Embryonic facial prominence (tissue), 1 donor: ENCODE measurements at regions not wholly inside any gene's neighbourhood (a gene's known extent, or its start where the extent isn't known, plus 50 kb on each side); places are given as distances from the start of the nearest gene placed in this dataset.
"Not testable (repeated sequence)": the region's sequence is repeated elsewhere in the genome, so short reads cannot be mapped to it uniquely, and the experiment has no call there.

Source experiments
- DNase-seq: peaks from one replicate; pipeline ENCODE4 v3.0.0-alpha.2; 2016; ENCODE audit errors: extremely low spot score

DNA sequence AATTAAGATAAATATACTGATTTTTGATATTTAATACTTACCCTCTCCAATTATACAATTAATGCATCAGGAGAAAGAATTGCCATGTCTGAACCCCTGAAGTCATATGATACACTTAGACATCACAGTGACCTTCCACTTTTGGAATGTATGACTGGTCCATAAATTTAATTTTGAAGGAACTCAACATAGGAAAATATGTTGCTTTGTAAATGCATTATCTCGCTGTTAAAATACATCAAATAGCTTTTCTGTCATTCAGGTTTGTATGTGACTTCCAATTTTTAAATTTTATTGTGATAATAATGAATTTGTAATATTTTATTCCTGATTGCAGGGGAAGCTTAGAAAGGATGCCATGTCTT lies 631.9 kb upstream of the ANKRD30A start:
- DNase-seq = no peak

DNA sequence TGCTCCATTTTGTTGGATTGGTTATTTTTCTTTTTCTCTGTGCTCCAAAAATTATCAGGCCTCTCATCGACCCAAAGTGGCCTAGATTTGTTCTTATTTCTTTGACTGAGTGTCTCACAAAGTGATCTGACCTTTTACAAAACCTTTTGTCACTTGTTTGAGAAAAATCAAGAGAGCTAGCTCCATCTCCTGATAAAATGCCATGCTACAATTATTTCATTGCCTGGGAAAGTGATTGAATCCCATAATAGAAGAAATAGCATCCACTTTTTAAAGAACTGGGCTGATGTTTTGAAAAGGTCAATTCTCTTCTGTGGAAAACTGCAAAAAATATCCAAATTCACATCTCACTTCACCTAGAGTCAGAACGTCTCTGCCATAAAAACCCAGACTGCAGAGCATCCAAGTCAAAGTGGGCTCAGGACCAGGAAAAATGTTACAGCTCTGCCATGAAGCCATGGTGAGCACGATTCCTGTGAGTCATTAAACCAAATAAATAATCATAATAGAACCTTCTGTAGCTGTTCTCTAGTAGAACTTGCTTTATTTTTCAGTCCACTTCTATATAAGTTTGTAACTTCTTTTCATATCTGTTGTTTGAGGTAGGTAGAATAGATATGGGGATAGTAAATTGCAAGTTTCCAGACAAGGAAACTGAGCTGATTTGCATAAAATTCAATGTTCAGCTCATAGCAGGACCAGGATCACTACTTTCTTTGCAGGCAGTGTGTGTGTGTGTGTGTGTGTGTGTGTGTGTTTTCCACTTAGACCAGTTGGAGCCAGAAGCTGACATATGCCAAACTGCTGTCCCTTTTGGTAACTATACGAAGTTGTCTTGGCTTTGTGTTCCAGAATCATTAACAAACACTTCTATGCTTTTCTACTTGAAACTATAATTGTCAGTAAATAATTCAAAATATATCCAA lies 632.5 kb upstream of the ANKRD30A start:
- no peak for DNase-seq

DNA sequence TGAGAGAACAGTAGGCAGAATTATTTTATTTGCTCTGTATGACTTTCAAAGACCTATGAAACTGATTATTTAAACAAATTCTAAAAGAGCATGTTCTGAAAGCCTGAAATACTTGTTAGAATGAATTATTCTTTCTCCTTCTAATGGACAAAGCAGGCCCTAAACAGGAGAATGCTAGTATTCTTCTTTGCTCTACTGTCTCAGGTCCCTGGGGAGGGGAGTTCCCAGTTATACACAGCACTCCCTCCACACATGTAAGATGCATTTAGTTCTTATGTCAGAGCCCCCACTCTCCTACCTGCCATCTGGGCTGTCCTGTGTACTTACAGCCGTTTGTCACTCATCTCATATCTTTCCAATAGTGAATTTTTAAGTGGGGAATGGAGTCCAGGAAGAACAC lies 633.5 kb upstream of the ANKRD30A start:
- no peak for DNase-seq

- DNase-seq = no peak
Observed at GRCh38 chr10:36489611-36490228, 635.7 kb upstream of the ANKRD30A start.

- DNase-seq = no peak
Observed at GRCh38 chr10:36489181-36489580, 636.2 kb upstream of the ANKRD30A start.

GRCh38 chr10:36488579-36488978 lies 636.8 kb upstream of the ANKRD30A start:
- no peak for DNase-seq

DNA sequence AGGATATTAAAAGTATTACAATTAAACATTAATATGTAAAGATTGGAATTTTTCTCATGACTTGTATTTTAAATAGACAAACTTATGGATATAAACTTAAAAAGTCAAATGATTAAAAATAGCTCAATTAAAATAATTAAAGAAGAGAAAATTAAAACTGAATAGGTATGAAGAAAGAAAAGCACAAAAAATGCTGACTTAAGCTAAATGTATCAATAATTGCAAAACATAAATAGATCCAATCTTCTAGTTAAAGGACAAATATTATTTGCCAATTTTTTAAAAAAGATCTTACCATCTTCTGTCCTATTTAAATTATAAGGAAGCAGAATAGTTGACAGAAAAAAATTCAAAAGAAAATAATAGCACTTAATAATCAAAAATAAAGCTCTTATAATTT lies 646.3 kb upstream of the ANKRD30A start:
- no peak for DNase-seq

DNA sequence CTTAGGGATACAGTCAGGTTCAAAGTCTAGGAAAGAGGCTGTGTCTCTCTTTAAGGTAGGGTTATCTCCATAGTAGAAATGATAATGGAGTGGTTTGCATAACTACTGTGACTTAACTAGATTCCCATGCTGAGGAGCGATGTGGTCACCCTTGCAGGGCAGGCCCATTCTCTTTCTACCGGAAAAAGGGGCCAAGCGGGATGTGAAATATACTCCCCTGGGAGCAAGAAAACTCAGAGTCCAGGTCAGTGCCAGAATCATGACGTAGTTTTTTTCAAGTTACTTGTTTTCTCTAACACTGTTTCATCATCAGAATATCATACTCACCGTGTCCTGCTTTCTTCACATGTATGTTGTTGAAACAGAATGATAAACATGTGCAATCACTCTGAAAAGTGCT lies 649.0 kb upstream of the ANKRD30A start:
- DNase-seq = no peak

- no peak for DNase-seq
Observed at GRCh38 chr10:36475746-36476145, 649.7 kb upstream of the ANKRD30A start.

DNA sequence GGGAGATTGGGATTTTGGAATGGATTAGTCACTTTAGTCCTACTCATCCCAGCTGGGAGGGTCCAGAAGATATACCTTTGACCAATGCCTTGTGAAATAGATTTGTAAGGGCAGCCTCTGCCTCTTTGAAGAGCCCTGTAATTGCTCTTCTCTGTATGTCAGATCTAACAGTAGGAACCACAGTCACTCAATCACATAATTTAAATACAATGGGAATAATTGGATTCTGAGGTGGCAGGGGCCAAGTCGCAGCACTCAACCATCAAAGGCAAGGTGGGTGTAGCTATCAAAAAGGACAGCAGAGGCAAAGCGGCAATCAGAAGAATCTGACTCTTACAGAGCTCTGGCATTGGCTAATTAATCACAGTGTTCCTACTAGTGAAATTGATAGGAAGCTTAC lies 650.9 kb upstream of the ANKRD30A start:
- DNase-seq = no peak

- DNase-seq = no peak
Observed at GRCh38 chr10:36473122-36473521, 652.3 kb upstream of the ANKRD30A start.

GRCh38 chr10:36469585-36469984 lies 655.8 kb upstream of the ANKRD30A start:
- no peak for DNase-seq

GRCh38 chr10:36468620-36469019 lies 656.8 kb upstream of the ANKRD30A start:
- no peak for DNase-seq

DNA sequence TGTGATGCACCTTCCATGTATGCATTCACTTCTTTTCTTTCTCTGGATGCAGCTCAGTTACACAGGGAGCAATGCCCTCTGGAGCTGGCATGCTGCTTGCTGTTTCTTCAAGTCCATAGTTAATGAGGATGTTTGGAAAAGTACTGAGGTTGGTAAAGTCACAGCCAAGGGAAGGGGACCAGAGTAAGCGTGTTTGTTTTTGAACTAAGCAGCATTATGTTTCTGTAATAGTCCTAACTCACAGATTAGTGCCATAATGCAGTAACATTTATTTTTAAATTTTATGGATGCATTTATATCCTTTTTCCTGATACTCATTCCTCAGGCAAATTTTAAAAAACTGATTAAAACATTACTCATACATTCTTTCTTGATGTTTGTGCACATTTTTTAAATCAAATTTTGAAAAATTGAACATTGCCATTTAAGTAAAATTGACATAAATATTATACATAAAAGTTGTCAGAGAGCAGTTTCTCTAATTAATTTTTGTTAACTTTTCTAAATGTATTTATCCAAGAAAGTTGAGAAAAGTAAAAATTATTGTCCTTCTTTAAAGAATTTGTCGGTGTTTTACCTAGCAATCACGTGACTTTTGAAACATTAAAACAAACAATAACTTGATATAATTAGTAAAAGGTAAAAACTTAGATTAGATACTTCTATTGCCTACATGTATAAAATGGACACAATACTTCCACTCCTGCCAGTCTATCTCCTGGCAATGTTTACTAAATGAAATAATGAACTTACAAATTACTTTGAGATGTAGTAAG lies 659.6 kb upstream of the ANKRD30A start:
- DNase-seq = no peak

- no peak for DNase-seq
Observed at GRCh38 chr10:36464291-36464690, 661.1 kb upstream of the ANKRD30A start.

GRCh38 chr10:36463390-36463789 lies 662.0 kb upstream of the ANKRD30A start:
- DNase-seq = no peak

DNA sequence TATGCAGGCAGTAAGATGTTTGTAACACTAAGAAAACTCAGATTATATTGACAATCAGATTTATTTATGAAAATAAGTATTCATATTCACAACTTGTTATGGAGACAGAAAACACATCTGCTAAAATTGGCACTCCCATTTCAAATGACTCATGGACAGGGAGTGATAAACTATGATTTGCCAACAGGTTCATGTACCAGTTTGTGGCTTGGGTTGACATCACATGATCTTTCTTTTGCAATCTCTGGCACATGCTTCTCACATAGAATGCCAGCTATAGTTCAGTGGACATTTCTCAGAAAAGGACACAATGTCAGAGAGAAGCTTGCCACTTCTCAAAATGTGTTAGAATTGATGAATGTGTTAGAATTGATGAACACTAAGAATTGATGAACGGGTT lies 663.2 kb upstream of the ANKRD30A start:
- DNase-seq = no peak

DNA sequence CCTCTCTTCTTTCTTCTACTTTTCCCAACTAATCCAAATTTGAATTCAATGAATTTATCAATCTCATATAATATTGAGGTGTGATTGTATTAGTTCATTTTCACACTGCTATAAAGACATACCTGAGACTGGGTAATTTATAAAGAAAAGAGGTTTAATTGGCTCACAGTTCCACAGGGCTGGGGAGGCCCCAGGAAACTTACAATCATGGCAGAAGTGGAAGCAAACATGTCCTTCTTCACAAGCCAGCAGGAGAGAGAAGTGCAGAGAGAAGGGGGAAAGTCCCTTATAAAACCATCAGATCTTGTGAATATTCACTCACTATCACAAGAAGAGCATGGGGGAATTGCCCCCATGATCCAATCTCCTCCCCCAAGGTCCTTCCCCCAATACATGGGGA lies 667.0 kb upstream of the ANKRD30A start:
- DNase-seq = not testable (repeated sequence)

GRCh38 chr10:36457751-36458150 lies 667.6 kb upstream of the ANKRD30A start:
- DNase-seq = no peak

- DNase-seq = no peak
Observed at GRCh38 chr10:36455526-36456133, 669.8 kb upstream of the ANKRD30A start.

- DNase-seq = no peak
Observed at GRCh38 chr10:36452851-36453250, 672.5 kb upstream of the ANKRD30A start.

DNA sequence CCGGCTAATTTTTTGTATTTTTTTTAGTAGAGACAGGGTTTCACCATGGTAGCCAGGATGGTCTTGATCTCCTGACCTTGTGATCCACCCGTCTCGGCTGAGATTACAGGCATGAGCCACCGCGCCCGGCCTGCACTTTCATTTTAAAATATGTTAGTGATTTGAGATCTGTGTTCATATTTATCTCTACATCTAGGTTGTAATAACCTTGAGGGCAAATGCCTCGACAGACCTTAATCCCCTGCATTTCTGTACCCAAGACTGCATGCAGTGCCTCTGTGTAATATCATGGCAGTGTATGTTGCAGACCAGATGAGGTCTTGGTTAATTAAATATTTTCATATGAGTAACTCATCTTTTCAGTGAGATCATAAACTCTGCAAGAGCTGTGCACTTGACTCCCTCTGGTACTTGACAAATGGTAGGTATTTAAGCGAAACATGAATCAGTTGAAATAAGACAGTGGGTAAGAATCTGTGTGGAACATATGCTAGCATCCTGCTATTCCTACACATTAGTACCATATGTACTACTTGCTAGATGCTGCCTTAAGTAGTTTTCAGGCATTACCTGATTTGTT lies 673.9 kb upstream of the ANKRD30A start:
- no peak for DNase-seq
